ENCODE measurements at regions not wholly inside any gene's neighbourhood (a gene's known extent, or its start where the extent isn't known, plus 50 kb on each side); places are given as distances from the start of the nearest gene placed in this dataset.

DNA sequence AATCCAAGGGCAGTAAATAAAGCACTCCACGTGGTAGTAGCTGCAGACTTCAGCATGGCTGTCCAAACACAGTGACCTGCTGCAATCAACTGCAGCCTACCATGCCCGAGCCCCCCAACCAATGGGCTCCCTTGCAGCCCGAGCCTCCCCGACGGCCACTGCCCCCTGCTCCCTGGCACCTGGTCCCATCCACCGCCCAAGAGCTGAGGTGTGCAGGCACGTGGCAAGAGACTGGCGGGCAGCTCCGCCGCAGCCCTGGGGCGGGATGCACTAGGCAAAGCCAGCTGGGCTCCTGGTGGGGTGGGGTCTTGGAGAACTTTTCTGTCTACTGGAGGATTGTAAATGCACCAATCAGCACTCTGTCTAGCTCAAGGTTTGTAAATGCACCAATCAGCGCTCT is 57.6 kb upstream of the RGS2 start:
- no peak for TF ChIP-seq CTCF (IDR thresholded peaks at IDR 0.05; ENCODE audit: insufficient read depth, missing control alignments)
- FAIRE-seq = no peak
- DNase-seq (ENCODE audit: insufficient read length, low spot score) = no peak

DNA sequence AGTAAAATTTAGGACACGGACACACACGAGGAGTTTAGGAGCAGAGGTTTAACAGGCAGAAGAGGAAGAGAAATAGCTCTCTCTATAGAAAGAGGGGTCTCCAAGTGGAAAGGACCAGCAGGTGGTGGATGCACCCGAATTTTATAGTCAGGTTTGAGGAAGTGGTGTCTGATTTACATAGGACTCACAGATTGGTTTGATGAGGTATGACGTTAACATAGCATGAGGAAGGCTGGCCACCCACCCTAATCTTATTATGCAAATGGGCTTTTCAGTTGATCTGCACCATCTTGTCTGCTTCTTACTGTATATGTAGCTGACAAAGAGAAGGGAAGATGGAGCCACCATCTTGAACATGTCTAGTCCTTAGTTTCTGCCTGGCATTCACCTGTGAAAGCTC is 52.5 kb upstream of the RGS2 start:
- DNase-seq (ENCODE audit: insufficient read length, low spot score) = no peak
- FAIRE-seq = no peak
- no peak for TF ChIP-seq CTCF (IDR thresholded peaks at IDR 0.05; ENCODE audit: insufficient read depth, missing control alignments)

- FAIRE-seq = no peak
- no peak for DNase-seq (ENCODE audit: insufficient read length, low spot score)
- TF ChIP-seq CTCF (IDR thresholded peaks at IDR 0.05; ENCODE audit: insufficient read depth, missing control alignments) = no peak
These were observed 52.0 kb upstream of the RGS2 start for GRCh38 chr1:192756847-192757246.

DNA sequence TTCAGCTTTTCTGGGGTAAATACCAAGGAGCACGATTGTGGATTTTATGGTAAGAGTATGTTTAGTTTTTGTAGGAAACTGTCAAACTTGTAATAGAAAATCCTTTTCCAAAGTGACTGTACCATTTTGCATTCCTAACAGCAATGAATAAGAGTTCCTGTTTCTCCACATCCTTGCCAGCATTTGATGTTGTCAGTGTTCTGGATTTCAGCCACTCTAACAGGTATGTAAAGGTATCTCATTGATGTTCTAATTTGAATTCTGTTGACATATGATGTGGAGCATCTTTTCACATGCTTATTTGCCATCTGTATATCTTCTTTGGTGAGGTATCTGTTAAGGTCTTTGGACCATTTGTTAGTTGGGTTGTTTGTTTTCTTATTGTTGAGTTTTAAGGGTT is 50.3 kb upstream of the RGS2 start:
- no peak for DNase-seq (ENCODE audit: insufficient read length, low spot score)
- TF ChIP-seq CTCF (IDR thresholded peaks at IDR 0.05; ENCODE audit: insufficient read depth, missing control alignments) = no peak
- FAIRE-seq = peak; percentile 77
